ENCODE measurements at regions not wholly inside any gene's neighbourhood (a gene's known extent, or its start where the extent isn't known, plus 50 kb on each side); places are given as distances from the start of the nearest gene placed in this dataset.

DNA sequence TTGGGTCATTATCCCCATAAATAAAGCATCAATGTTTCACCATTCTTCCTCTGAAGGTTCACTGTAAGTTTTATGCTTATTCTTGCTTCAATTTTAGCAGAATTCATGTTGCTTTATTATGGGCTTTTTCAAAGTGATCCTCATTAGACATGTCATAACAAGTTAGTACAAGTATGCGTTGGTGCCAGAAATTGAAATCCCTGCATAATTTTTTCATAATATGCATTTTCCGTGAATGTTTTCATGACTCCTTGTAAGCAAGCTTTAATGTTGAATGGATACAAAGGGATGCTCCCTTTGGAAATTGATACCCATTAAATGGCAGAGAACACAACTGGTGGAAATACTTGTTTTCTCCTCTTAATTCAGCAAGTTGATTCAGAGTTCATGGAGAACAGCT lies 179.7 kb downstream of the ST6GAL2 start:
- no peak for TF ChIP-seq TCF12 (IDR thresholded peaks at IDR 0.05; ENCODE audit: low read depth)
- TF ChIP-seq FOXM1 (IDR thresholded peaks at IDR 0.05; ENCODE audit: borderline replicate concordance, low read depth) = no peak
- TF ChIP-seq CREB1 (IDR thresholded peaks at IDR 0.05; ENCODE audit: low read depth) = no peak
- no peak for TF ChIP-seq CEBPB (IDR thresholded peaks at IDR 0.05)
- no peak for TF ChIP-seq RAD21 (IDR thresholded peaks at IDR 0.05; ENCODE audit: low read depth)
- TF ChIP-seq TEAD4 (IDR thresholded peaks at IDR 0.05) = no peak
- no peak for TF ChIP-seq NFIC (IDR thresholded peaks at IDR 0.05)
- TF ChIP-seq ZBTB7A (IDR thresholded peaks at IDR 0.05; ENCODE audit: low read depth) = no peak
- TF ChIP-seq, protein P1, sequence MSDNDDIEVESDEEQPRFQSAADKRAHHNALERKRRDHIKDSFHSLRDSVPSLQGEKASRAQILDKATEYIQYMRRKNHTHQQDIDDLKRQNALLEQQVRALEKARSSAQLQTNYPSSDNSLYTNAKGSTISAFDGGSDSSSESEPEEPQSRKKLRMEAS (IDR thresholded peaks at IDR 0.05) = no peak

DNA sequence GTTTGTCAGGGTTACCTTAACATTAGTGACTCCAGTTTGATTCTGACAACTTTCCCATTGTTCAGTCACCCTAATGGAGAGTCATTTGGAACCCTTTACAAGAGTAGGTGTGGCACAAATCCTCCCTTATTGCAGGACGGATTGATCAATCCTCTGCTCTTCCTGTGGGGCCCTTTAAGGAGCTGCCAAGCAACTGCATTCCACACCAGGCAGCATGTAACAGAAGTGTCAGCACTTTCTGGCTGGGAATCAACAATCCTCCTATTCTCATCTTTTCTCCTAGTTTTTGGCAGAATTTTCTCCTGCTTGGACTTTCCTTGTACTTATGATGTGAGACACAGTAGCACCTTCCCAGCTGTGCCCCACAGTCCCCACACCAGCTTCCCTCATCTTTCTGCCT lies 177.8 kb downstream of the ST6GAL2 start:
- TF ChIP-seq TEAD4 (IDR thresholded peaks at IDR 0.05) (no peak), TAF1 (IDR thresholded peaks at IDR 0.05; ENCODE audit: low read depth) (no peak), YY1 (IDR thresholded peaks at IDR 0.05; ENCODE audit: low read depth) (no peak), EP300 (IDR thresholded peaks at IDR 0.05; ENCODE audit: borderline replicate concordance) (no peak), RAD21 (IDR thresholded peaks at IDR 0.05; ENCODE audit: low read depth) (no peak), EGR1 (IDR thresholded peaks at IDR 0.05) (no peak), ZBTB7A (IDR thresholded peaks at IDR 0.05; ENCODE audit: low read depth) (no peak), CREB1 (IDR thresholded peaks at IDR 0.05; ENCODE audit: low read depth) (no peak), TCF12 (IDR thresholded peaks at IDR 0.05; ENCODE audit: low read depth) (no peak), FOXM1 (IDR thresholded peaks at IDR 0.05; ENCODE audit: borderline replicate concordance, low read depth) (no peak), CEBPB (IDR thresholded peaks at IDR 0.05) (no peak), NFIC (IDR thresholded peaks at IDR 0.05) (no peak)
- TF ChIP-seq, protein P1 (IDR thresholded peaks at IDR 0.05) = no peak
- TF ChIP-seq, protein P2, sequence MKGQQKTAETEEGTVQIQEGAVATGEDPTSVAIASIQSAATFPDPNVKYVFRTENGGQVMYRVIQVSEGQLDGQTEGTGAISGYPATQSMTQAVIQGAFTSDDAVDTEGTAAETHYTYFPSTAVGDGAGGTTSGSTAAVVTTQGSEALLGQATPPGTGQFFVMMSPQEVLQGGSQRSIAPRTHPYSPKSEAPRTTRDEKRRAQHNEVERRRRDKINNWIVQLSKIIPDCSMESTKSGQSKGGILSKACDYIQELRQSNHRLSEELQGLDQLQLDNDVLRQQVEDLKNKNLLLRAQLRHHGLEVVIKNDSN (IDR thresholded peaks at IDR 0.05) = no peak
- TF ChIP-seq, protein P3, sequence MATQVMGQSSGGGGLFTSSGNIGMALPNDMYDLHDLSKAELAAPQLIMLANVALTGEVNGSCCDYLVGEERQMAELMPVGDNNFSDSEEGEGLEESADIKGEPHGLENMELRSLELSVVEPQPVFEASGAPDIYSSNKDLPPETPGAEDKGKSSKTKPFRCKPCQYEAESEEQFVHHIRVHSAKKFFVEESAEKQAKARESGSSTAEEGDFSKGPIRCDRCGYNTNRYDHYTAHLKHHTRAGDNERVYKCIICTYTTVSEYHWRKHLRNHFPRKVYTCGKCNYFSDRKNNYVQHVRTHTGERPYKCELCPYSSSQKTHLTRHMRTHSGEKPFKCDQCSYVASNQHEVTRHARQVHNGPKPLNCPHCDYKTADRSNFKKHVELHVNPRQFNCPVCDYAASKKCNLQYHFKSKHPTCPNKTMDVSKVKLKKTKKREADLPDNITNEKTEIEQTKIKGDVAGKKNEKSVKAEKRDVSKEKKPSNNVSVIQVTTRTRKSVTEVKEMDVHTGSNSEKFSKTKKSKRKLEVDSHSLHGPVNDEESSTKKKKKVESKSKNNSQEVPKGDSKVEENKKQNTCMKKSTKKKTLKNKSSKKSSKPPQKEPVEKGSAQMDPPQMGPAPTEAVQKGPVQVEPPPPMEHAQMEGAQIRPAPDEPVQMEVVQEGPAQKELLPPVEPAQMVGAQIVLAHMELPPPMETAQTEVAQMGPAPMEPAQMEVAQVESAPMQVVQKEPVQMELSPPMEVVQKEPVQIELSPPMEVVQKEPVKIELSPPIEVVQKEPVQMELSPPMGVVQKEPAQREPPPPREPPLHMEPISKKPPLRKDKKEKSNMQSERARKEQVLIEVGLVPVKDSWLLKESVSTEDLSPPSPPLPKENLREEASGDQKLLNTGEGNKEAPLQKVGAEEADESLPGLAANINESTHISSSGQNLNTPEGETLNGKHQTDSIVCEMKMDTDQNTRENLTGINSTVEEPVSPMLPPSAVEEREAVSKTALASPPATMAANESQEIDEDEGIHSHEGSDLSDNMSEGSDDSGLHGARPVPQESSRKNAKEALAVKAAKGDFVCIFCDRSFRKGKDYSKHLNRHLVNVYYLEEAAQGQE (IDR thresholded peaks at IDR 0.05; ENCODE audit: low read depth) = no peak

- TF ChIP-seq CREB1 (IDR thresholded peaks at IDR 0.05; ENCODE audit: low read depth) (no peak), ZBTB7A (IDR thresholded peaks at IDR 0.05; ENCODE audit: low read depth) (no peak), EP300 (IDR thresholded peaks at IDR 0.05; ENCODE audit: borderline replicate concordance) (no peak), RAD21 (IDR thresholded peaks at IDR 0.05; ENCODE audit: low read depth) (no peak), FOXM1 (IDR thresholded peaks at IDR 0.05; ENCODE audit: borderline replicate concordance, low read depth) (no peak), TAF1 (IDR thresholded peaks at IDR 0.05; ENCODE audit: low read depth) (no peak), CEBPB (IDR thresholded peaks at IDR 0.05) (no peak)
- TF ChIP-seq, protein P2 (IDR thresholded peaks at IDR 0.05) = no peak
- TF ChIP-seq, protein P1 (IDR thresholded peaks at IDR 0.05) = no peak
Measured at GRCh38 chr2:106709229-106709628, 176.7 kb downstream of the ST6GAL2 start.

DNA sequence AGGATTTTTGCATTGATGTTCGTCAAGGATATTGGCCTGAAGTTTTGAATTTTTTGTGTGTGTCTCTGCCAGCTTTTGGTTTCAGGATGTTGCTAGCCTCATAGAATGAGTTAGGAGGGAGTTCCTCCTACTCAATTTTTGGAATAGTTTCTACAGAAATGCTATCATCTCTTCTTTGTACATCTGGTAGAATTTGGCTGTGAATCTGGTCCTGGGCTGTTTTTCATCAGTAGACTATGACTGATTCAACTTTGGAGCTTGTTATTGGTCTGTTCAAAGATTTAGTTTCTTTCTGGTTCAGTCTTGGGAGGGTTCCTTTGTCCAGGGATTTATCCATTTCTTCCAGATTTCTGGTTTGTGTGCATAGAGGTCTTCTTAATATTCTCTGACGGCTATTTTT lies 166.7 kb downstream of the ST6GAL2 start:
- TF ChIP-seq TCF12 (IDR thresholded peaks at IDR 0.05; ENCODE audit: low read depth) (no peak), TEAD4 (IDR thresholded peaks at IDR 0.05) (no peak), NFIC (IDR thresholded peaks at IDR 0.05) (no peak), TAF1 (IDR thresholded peaks at IDR 0.05; ENCODE audit: low read depth) (no peak), ZBTB7A (IDR thresholded peaks at IDR 0.05; ENCODE audit: low read depth) (no peak), YY1 (IDR thresholded peaks at IDR 0.05; ENCODE audit: low read depth) (no peak), EP300 (IDR thresholded peaks at IDR 0.05; ENCODE audit: borderline replicate concordance) (no peak), FOXM1 (IDR thresholded peaks at IDR 0.05; ENCODE audit: borderline replicate concordance, low read depth) (no peak), CREB1 (IDR thresholded peaks at IDR 0.05; ENCODE audit: low read depth) (no peak), EGR1 (IDR thresholded peaks at IDR 0.05) (no peak), CEBPB (IDR thresholded peaks at IDR 0.05) (no peak)
- TF ChIP-seq, protein P3 (IDR thresholded peaks at IDR 0.05; ENCODE audit: low read depth) = no peak

- TF ChIP-seq, protein P1 (IDR thresholded peaks at IDR 0.05) = no peak
- TF ChIP-seq RAD21 (IDR thresholded peaks at IDR 0.05; ENCODE audit: low read depth) (no peak), TCF12 (IDR thresholded peaks at IDR 0.05; ENCODE audit: low read depth) (no peak), YY1 (IDR thresholded peaks at IDR 0.05; ENCODE audit: low read depth) (no peak), ZBTB7A (IDR thresholded peaks at IDR 0.05; ENCODE audit: low read depth) (no peak), TAF1 (IDR thresholded peaks at IDR 0.05; ENCODE audit: low read depth) (no peak), EGR1 (IDR thresholded peaks at IDR 0.05) (no peak), FOXM1 (IDR thresholded peaks at IDR 0.05; ENCODE audit: borderline replicate concordance, low read depth) (no peak), CEBPB (IDR thresholded peaks at IDR 0.05) (no peak), TEAD4 (IDR thresholded peaks at IDR 0.05) (no peak), NFIC (IDR thresholded peaks at IDR 0.05) (no peak), CREB1 (IDR thresholded peaks at IDR 0.05; ENCODE audit: low read depth) (no peak), EP300 (IDR thresholded peaks at IDR 0.05; ENCODE audit: borderline replicate concordance) (no peak)
- TF ChIP-seq, protein P3 (IDR thresholded peaks at IDR 0.05; ENCODE audit: low read depth) = no peak
- TF ChIP-seq, protein P2 (IDR thresholded peaks at IDR 0.05) = no peak
Measured at GRCh38 chr2:106720026-106720425, 165.9 kb downstream of the ST6GAL2 start.

Measured in Ishikawa (cell line).